Ramos (cell line): ENCODE measurements at regions not wholly inside any gene's neighbourhood (a gene's known extent, or its start where the extent isn't known, plus 50 kb on each side); places are given as distances from the start of the nearest gene placed in this dataset.
"Not testable (repeated sequence)": the region's sequence is repeated elsewhere in the genome, so short reads cannot be mapped to it uniquely, and the experiment has no call there.

Experiments
- in situ Hi-C: fragments of 300-500 bp; cut with MboI; formaldehyde crosslinking; loops from one replicate; pipeline ENCODE4 v1.14.3; 2022; ENCODE audit warnings: low sequenced_read_pairs; ENCODE audit not compliant: unreplicated experiment

DNA sequence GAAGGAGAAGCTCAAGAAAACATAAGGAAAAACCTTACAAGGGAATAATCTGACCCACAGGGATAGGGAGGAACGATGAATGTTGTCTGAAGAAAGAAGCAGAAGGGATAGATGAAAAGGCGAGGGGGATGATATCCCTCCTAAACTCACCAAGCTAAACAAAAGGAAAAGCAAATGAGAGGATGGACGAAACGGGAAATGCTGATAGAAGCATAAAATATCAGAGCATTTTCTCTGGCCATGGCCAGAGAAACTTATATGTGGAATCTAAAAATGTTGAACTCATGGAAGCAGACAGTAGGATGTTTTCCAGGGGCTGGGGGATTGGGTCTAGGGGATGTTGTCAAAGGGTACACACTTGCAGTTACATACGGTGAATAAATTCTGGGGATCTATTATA, 148.4 kb upstream of the FOXQ1 start:
- in situ Hi-C loops: no loop called here

DNA sequence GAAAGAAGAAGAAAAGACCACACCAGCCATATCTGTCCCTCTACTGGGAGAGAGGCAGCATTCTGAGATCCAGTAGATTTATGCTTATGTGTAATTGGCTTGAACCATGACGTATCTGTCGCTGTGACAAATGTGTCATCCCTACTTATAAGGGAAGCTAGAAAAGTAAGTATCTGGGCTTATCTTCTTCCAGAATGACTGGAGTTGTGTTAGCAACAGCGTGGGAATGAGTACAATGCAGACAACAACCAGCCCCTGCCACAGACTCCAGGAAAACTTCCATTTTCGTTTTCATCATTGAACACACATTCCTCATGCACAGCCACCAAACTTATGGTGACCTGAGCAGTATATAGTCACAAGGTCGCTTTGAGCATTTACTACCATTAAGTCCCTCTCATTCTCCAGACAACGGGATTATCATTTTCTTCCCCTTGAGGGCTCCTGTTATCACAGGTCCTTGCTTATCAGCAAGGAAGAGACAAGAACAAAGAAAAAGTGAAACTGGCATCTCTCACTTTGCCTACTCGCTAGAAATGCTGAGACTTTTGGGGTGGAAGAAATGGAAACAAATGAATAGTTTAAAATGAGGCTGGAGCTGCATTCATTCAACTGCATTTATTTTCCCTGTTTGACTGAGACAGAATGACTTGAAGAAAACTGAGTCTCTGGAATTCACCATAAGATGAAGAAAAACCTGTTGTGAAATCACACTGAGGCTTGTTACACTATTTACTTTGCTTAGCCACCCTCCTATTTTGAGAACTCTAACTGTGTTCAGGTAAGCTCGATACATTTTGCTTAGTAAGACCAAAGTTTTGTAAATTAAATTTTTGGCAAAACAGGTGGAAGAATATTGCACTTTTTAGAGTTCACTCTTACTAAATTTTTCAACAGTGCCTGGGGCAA, 149.3 kb upstream of the FOXQ1 start:
- in situ Hi-C loops: no loop called here

DNA sequence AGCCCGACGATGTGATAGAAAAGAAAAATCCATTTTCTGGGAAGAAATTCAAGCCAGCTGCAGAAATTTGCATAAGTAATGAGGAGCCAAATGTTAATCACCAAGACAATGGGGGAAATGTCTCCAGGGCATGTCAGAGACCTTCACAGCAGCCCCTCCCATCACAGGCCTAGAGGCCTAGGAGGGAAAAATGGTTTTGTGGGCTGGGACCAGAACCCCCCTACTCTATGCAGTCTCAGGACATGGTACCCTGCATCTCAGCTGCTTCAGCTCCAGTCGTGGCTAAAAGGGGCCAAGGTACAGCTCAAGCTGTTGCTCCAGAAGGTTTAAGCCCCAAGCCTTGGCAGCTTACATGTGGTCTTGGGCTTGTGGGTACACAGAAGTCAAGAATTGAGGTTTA, 155.5 kb upstream of the FOXQ1 start:
- in situ Hi-C loops: not testable (repeated sequence)

DNA sequence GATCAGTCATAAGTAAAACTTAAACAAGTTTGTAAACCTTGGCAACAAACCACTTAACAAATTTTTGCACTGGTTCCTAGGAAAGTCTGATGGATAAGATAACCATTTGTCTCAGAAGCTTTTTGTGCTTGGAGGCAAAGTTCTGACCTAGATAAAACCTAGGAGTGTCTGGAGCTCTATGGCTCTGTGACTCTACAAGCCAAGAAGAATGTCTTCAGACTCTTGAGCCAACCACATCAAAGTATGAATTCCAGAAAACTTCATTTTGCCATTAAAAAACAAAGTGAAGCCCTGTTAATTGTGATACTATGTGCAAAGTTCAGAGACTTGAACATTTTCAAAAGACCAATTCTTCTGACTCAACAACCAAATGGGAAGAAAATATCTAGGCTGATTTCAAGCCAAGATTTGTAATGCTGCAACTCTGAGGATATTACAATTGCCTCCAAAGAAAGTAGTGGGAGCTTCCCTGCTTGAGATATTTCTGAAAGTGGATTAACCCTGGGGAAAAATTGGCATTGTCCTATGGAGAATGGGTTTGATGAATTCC, 158.1 kb upstream of the FOXQ1 start:
- in situ Hi-C loops: no loop called here

DNA sequence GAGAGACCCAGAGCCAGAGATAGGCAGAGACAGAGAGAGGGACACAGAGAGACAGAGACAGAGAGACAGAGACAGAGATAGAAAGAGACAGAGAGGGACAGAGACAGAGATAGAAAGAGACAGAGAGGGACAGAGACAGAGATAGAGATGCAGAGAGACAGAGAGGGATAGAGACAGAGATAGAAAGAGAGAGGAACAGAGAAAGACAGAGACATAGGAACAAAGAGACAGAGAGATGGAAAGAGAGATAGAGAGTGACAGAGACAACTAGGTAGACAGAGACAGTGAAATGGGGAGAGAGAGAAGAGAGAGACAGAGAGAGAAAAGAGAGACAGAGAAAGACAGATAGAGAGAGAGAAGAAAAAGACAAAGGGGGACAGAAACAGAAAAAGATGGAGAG, 165.4 kb upstream of the FOXQ1 start:
- in situ Hi-C loops: no loop called here

DNA sequence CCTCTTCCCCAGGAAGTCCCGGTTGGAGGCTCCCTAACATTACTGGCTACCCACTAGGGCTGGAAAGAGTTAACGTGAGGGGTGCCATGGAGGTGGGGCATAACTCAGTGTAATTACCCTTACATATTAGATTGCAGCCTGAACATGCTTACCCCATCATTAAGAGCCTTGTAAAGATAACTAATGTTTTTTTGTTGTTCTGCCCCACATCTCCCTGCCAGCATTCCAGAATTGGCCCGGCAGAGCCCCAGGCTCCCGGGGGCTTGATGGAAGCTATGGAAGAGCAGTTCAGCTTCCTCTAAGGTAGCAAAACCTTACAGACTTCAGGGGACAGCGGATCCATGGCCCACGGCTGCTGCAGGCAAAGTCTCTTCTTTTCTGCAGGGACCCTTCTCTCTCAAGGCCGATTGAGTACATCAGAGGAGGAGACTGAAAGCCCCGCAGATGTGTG, 166.1 kb upstream of the FOXQ1 start:
- in situ Hi-C loops: no loop called here

DNA sequence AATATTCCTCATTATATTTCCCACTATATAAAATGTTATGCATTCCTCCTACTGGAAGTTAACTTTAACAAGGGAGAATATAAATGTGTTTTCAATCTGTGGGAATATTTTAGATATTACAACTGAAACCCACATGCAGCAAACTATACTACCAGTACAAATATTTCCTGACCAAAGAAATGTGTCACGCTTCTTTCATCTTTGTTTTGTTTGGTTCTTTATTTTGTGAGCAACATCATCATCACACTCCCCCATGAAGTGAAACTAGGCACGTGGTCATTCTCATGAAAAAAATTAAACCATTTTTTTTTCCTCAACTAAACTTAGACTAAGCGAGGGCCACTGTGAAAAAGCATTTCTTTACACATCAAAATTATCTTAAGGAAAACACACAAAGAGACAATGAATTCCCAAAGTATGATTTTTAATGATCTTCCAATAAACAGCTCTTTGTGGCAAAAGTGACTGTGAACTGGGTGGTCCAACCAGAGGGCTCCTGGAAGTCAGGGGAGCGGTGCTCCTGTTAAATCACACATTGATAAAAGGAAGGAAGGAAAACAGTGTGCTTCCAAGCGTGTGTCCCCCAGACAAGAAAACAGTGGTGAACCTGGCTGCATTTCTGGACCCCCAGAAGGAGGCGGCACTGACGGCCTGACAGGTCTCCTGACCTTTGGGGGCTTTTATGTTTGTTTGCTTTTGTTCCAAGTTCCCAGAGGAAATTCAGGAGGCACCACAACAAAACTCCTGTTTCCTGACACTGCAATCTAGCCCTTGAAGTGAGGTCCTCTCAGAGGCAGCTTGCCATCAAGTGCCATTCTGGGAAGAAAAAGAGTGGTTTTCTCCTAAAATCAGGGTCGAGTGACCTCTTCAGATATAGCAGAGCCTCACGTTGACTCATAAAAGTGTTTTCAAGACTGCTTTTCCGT, 166.8 kb upstream of the FOXQ1 start:
- in situ Hi-C loops: no loop called here

DNA sequence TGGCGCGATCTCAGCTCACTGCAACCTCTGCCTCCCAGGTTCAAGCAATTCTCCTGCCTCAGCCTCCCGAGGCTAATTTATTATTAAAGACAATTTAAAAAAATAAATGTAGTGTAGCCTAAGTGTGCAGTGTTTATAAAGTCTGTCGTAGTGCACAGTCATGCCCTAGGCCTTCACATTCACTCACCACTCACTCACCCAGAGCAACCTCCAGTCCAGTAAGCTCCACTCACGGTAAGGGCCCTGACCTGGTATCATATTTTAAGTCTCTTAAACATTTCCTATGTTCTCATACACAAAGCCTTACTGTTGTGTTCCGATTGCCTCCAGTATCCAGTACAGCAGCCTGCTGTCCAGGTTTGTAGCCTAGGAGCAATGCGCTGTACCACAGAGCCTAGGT, 168.2 kb upstream of the FOXQ1 start:
- in situ Hi-C loops: no loop called here

DNA sequence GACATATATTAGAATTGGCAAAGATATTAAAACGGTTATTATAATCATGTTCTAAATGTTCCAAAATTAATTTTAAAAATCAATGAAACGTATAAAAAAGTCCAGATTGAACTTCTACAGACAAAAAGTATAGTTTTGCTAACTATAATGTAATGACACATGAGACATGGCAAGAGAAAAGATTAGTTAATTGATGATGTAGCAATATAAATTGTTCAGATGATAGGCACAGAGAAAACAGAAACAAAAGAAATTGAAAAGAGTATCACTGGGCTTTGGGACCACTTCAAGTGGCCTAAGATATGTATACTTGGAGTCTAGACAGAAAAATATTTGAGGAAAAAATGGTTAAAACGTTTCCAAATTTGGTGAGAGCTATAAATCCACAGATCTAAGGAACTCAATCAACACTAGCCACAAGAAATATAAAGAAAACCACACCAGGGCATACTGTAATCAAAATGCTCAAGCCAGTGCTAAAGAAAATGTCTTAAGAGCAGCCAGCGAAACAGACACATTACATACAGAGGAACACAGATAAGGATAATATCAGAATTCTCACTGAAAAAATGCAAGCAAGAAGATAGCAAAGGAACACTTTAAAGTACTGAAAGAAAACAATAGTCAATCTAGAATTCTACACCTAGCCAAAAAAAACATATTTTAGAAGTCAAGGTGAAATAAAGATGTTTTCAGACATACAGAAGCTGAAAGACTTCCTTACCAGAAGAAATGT, 172.6 kb upstream of the FOXQ1 start:
- in situ Hi-C loops: no loop called here

DNA sequence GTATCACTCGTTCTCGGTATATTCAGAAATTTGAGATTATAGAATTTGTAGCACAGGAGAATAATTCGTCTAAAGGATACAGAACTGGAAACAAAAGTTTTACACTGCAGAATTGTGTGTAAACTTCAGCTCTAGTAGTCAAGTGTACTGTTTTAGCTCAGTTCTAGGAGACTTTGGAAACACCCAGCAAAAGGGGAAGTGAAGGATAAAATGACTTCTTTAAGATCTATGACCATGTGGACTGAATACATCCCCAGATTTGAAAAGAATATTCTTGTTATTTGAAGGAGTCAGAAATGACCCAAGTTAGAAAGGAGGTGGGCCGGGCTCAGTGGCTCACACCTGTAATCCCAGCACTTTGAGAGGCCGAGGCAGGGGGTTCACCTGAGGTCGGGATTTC, 174.0 kb upstream of the FOXQ1 start:
- in situ Hi-C loops: no loop called here

DNA sequence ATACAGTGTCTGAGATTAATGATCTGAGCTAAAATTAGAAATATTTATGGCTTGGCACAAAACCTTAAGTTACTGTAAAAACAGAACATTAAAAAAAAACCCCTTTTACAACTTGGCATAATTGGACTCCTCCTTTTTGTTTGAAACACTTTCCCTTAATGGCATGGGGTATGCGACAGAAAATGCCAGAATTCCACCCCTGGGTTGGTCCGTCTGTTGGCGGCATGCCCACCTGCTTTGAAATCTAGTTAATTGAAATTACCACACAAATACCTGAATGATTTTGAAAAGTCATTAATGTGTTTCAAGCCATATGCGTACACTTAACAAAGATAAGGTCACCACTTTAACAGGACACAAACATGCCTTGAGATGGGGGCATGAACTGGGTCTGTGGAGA, 175.1 kb upstream of the FOXQ1 start:
- in situ Hi-C loops: no loop called here

DNA sequence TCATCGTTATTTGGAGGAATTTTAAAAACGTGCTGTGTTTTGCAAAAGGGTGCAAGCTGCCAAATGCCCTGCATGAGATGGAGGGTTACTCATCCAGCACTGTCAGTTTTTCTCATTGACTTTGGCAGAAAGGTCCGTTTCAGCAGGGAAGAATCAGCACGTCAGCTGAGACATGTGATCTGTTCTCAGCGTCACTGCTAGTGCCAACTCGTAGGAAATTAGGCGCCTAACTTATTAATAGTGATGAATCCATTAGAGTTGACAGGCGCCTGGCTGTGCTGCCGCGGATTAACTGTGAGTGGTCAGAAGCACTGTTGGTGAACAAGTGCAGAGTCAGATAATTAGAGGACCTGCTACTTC, 175.5 kb upstream of the FOXQ1 start:
- in situ Hi-C loops: no loop called here

DNA sequence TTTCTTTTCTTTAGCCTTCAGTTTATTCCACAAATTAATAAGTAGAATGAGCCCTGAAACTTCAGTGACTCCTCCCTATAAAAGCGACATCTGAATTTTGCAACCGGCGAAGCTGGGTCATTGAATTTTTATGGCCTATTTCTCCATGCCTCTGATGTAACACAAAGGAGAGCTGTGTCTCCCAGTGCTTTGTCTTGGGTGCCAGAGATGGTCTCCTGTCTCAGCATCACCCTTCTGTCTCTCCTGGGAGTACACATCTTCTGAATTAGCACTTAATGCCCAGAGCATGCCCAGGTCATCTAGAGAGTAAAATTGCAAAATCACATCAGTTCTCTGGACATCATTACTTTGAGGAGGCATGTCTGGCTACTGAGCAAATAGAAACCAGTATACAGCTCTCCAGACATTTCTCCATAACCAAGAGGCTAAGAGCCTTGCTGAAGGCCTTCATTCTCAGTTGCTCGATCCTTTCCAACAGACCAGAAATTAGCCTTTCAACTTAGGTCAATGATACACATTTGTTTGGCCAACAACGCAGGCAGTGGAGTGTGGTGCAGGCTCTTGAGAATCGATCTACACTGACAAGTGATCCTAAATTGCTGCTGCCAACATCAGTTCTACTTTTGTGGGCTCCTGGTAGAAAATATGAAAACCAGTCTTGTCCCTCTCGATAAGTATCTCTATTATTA, 176.0 kb upstream of the FOXQ1 start:
- in situ Hi-C loops: no loop called here

DNA sequence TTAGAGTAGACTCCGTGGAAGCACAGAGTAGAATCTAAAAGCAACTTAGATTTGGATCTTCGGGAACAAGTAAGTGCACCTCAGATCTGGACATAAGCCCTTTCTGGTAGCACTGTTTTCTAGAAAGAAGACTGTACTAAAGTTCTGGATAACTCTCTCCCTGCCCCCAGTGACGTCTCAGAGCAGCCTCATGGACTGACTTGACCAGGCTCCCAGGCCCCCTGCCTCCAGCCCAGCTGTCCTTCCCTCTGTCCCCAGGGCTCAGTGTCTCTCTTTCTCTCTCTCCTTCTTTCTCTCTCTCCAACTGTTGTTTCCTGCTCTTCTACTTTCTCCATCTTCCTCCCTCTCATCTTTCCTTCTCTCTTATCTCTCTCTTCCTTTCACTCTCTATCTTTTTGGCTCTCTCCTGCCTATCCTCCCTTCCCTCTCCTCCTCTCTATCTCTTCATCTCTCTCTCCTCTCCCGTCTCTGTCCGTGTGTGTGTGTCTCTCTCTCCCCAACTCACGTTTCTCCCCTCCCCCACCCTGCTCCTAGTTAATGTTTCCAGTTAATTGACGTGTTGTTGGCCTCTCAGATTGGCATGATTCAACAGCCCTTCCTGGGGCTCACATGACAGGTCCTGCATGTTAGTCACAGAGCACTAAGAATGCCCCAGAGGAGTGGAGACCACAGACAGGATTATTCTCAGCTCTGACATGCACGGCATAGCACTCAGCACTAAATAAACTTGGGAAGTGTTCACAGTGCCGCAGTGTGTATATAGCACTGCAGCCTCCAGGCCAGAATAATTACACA, 180.4 kb upstream of the FOXQ1 start:
- in situ Hi-C loops: no loop called here

DNA sequence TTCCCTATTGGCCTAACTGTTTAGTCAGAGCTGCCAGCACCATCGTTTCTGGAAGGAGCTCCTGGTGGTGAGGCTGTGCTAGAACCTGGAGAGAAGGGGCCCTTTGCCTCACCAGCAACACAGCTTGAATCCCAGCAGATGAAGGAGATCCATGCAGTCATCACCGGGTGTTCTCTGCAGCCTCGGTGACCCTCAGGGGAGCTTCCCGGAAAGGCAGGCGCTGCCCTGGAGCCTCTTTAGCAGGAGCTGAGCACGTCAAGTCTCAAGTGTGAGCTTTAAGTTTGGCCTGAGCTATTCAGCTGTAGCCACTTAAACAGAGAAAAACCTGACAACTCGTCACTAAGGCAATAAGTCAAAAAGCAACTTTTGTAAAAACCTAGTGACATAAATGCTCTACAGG, 181.2 kb upstream of the FOXQ1 start:
- in situ Hi-C loops: no loop called here

DNA sequence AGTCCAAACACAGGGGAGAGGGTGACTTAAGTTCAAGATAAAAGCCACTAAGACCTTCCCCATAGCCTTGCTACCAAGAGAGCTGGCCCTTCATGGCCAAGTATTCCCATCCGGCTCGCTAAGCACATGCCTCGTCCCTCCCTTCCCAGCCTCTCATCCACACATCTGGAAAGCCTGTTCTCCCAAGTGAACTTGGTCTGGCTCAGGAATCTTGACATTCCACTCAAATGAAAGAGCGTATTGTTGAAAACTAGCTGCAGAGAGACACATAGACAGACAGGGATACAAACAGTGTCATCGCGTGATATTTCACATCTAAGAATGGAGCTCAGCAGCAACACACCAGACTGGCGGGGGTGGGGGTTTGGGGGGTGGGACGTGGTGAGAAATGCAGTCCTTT, 182.8 kb upstream of the FOXQ1 start:
- in situ Hi-C loops: no loop called here

DNA sequence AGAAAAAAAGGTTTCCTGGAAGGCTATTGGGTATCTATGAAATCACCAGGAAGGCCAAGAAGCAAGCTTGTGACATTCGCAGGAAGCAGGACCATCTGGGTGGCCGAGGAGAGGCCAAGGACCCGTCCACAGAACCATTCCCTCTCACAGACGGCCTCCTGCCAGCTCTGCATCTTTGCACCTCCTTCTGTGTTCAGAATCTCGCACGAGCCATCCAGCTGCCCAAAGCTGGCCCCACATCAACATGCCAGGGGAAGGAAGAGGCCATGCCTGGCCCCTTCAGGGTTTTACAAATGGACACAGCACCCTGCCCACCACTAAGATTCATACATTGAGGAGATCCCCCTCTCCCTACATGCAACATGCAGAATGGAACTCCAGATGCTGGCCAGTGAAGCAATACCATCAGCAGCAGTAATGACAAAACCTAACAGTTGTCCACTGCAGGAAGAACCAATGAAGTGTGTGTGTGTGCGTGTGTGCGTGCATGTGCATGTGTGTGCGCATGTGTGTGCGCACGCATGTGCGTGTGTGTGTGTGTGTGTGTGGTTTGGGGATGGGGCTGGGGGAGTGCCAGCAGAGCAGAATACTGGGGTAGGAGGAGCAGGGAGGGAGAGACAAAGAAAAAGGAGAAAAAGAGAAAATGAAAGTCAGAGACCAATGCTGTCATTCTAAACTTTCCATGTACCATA, 184.2 kb upstream of the FOXQ1 start:
- in situ Hi-C loops: no loop called here

DNA sequence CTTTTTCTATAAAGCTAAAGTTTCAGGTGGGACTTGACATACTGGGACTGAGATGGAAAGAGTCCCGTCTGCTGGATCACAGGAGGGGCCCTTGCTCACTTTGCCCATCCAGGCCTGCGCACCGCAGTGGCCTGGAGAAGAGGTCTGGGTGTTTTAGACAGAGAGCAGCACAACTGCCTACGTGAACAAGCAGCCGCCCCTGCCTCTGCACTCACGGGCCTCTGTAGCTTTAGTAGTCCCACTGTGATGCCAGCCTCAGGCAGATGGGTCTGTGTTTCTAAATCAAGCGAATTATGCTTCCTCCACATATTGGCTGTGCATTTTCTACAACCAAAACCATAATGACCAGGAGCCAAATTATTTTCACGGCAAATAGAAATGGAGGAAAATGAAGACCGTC, 184.8 kb upstream of the FOXQ1 start:
- in situ Hi-C loops: no loop called here
